Central memory CD4-positive, alpha-beta T cell (primary cell): ENCODE measurements at regions not wholly inside any gene's neighbourhood (a gene's known extent, or its start where the extent isn't known, plus 50 kb on each side); places are given as distances from the start of the nearest gene placed in this dataset.
"Not testable (repeated sequence)": the region's sequence is repeated elsewhere in the genome, so short reads cannot be mapped to it uniquely, and the experiment has no call there.

Source experiments
- DNase-seq: peaks from one replicate; pipeline ENCODE4 v3.0.0; 2022

GRCh38 chr16:76023835-76024234 lies 253.4 kb upstream of the CNTNAP4 start:
- no peak for DNase-seq

GRCh38 chr16:76035689-76036088 lies 241.5 kb upstream of the CNTNAP4 start:
- DNase-seq: no peak

- no peak for DNase-seq
These were observed 239.1 kb upstream of the CNTNAP4 start for GRCh38 chr16:76038097-76038496.

- DNase-seq: no peak
These were observed 224.5 kb upstream of the CNTNAP4 start for GRCh38 chr16:76052725-76053124.

- DNase-seq: no peak
These were observed 218.0 kb upstream of the CNTNAP4 start for GRCh38 chr16:76059186-76059585.

- no peak for DNase-seq
These were observed 217.5 kb upstream of the CNTNAP4 start for GRCh38 chr16:76059701-76060100.

GRCh38 chr16:76071690-76072089 lies 205.5 kb upstream of the CNTNAP4 start:
- DNase-seq: no peak

GRCh38 chr16:76081967-76082366 lies 195.2 kb upstream of the CNTNAP4 start:
- no peak for DNase-seq

- DNase-seq: no peak
These were observed 170.6 kb upstream of the CNTNAP4 start for GRCh38 chr16:76106647-76107046.

- no peak for DNase-seq
These were observed 168.7 kb upstream of the CNTNAP4 start for GRCh38 chr16:76108460-76108859.

GRCh38 chr16:76114681-76115080 lies 162.5 kb upstream of the CNTNAP4 start:
- DNase-seq: no peak

GRCh38 chr16:76118344-76118743 lies 158.9 kb upstream of the CNTNAP4 start:
- DNase-seq: no peak

- DNase-seq: no peak
These were observed 155.6 kb upstream of the CNTNAP4 start for GRCh38 chr16:76121636-76122035.

GRCh38 chr16:76123966-76124365 lies 153.2 kb upstream of the CNTNAP4 start:
- DNase-seq: no peak

GRCh38 chr16:76125871-76126270 lies 151.3 kb upstream of the CNTNAP4 start:
- no peak for DNase-seq

- not testable (repeated sequence) for DNase-seq
These were observed 139.1 kb upstream of the CNTNAP4 start for GRCh38 chr16:76138056-76138455.

- DNase-seq: no peak
These were observed 119.6 kb upstream of the CNTNAP4 start for GRCh38 chr16:76157629-76158028.

- no peak for DNase-seq
These were observed 115.2 kb upstream of the CNTNAP4 start for GRCh38 chr16:76162046-76162445.

GRCh38 chr16:76164970-76165558 lies 112.1 kb upstream of the CNTNAP4 start:
- no peak for DNase-seq

GRCh38 chr16:76175718-76176117 lies 101.5 kb upstream of the CNTNAP4 start:
- DNase-seq: no peak

- DNase-seq: no peak
These were observed 101.0 kb upstream of the CNTNAP4 start for GRCh38 chr16:76176153-76176552.

- DNase-seq: no peak
These were observed 100.6 kb upstream of the CNTNAP4 start for GRCh38 chr16:76176616-76177015.

- DNase-seq: no peak
These were observed 95.1 kb upstream of the CNTNAP4 start for GRCh38 chr16:76182041-76182635.

- DNase-seq: no peak
These were observed 93.6 kb upstream of the CNTNAP4 start for GRCh38 chr16:76183647-76184046.

- no peak for DNase-seq
These were observed 87.1 kb upstream of the CNTNAP4 start for GRCh38 chr16:76190057-76190456.
